Esophagus squamous epithelium (tissue), 4 donors: ENCODE measurements at regions not wholly inside any gene's neighbourhood (a gene's known extent, or its start where the extent isn't known, plus 50 kb on each side); places are given as distances from the start of the nearest gene placed in this dataset.

ENCODE experiments used
- POLR2A ChIP-seq, 4 donors: fragments of 450-650 bp; IDR thresholded peaks; one replicate each; pipeline ENCODE4 v1.6.1; 2017; ENCODE audit warnings: antibody characterized with exemption in 4 of 4, mild to moderate bottlenecking in 4 of 4, moderate library complexity in 3 of 4
- TF ChIP-seq, protein P1 (sequence below), 6 experiments: fragments of 450-650 bp in 4 of 6; fragments of 200-600 bp in 2 of 6; sonication (generic) in 2 of 6; IDR thresholded peaks; one replicate each; pipeline ENCODE4 v1.5.1; 2016 to 2019; ENCODE audit warnings: antibody characterized with exemption in 6 of 6, mild to moderate bottlenecking in 4 of 6, moderate library complexity in 4 of 6

DNA sequence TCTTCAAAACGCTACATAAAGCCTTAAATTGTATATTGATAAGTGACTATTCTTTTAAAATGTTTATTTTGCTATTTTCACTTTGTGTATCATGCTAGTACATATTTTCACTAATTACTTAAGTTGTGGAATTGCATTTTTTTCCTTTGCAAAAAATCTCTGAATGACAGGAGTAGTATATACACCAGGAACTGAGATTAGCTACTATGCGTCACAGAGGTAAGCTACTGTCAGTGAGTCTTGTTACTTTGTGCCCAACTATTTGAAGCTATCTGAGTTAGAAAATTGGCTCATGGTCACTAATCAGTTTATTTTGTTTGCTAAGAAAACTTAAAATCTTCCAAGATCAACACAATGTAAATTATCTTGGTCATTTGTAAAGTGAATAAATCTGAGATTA lies 887.4 kb downstream of the TMTC2 start:
- TF ChIP-seq POLR2A (IDR thresholded peaks at IDR 0.05), result no peak
- TF ChIP-seq, protein P1, sequence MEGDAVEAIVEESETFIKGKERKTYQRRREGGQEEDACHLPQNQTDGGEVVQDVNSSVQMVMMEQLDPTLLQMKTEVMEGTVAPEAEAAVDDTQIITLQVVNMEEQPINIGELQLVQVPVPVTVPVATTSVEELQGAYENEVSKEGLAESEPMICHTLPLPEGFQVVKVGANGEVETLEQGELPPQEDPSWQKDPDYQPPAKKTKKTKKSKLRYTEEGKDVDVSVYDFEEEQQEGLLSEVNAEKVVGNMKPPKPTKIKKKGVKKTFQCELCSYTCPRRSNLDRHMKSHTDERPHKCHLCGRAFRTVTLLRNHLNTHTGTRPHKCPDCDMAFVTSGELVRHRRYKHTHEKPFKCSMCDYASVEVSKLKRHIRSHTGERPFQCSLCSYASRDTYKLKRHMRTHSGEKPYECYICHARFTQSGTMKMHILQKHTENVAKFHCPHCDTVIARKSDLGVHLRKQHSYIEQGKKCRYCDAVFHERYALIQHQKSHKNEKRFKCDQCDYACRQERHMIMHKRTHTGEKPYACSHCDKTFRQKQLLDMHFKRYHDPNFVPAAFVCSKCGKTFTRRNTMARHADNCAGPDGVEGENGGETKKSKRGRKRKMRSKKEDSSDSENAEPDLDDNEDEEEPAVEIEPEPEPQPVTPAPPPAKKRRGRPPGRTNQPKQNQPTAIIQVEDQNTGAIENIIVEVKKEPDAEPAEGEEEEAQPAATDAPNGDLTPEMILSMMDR (IDR thresholded peaks at IDR 0.05), result no peak
